NB4 (cell line): ENCODE measurements at regions not wholly inside any gene's neighbourhood (a gene's known extent, or its start where the extent isn't known, plus 50 kb on each side); places are given as distances from the start of the nearest gene placed in this dataset.

ENCODE experiments used
- DNase-seq: peaks from one replicate; pipeline ENCODE4 v3.0.0; 2010; ENCODE audit warnings: low read depth
- H3K4me3 ChIP-seq: one replicate; pipeline ENCODE4 v1.5.1; 2011; ENCODE audit warnings: mild to moderate bottlenecking, low read depth, low read length, moderate library complexity
- CTCF ChIP-seq: IDR thresholded peaks from one replicate; pipeline ENCODE4 v1.5.1; 2012; ENCODE audit warnings: low read depth, low read length
- MAX ChIP-seq: IDR thresholded peaks from 2 replicates; pipeline ENCODE4 v1.6.1; 2011; ENCODE audit warnings: low read depth, low read length
- MYC ChIP-seq: IDR thresholded peaks from 2 replicates; pipeline ENCODE4 v1.6.1; 2011; ENCODE audit warnings: low read depth, low read length
- POLR2A ChIP-seq: IDR thresholded peaks from 2 replicates; pipeline ENCODE4 v1.6.1; 2011; ENCODE audit warnings: mild to moderate bottlenecking; ENCODE audit not compliant: insufficient read length; ENCODE audit errors: extremely low read depth

DNA sequence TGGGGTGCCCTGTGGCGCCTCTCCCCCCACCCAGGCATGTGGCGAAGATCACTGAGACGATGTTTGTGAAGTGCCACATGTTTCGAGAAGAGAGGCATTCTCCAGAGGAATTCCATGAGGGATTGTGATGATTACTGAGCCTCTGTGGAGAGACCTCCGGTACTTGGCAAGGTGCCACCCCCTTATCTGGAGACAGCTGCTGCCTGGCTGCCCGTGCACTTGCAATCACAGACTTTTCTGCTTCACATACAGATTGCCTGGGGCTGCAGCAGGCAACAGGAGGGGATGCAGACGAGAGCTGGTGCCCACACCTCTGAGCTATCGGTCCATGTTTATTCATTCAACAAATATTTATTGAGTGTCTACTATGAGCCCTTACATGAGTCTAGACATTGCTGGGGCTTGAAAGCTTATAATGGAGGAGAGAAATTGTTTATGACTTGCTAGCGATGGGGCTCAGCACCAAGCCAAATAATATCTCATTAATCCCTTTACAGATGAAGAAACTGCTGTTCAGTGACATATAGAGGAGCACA is 317.2 kb upstream of the ZFHX3 start:
- H3K4me3 ChIP-seq = no peak overlapping the region
- TF ChIP-seq CTCF = no peak
- no peak for TF ChIP-seq MAX
- no peak for TF ChIP-seq MYC
- no peak for TF ChIP-seq POLR2A
- no peak for DNase-seq

- DNase-seq = no peak
- TF ChIP-seq POLR2A = no peak
- TF ChIP-seq MYC = no peak
- no peak for TF ChIP-seq MAX
- no peak for TF ChIP-seq CTCF
- H3K4me3 ChIP-seq = no peak overlapping the region
Observed at GRCh38 chr16:73364413-73364812, 316.5 kb upstream of the ZFHX3 start.

- TF ChIP-seq POLR2A = no peak
- TF ChIP-seq MAX = no peak
- no peak for TF ChIP-seq MYC
- no peak for TF ChIP-seq CTCF
- no peak for DNase-seq
- no peak overlapping the region for H3K4me3 ChIP-seq
Observed at GRCh38 chr16:73361061-73361460, 313.1 kb upstream of the ZFHX3 start.

DNA sequence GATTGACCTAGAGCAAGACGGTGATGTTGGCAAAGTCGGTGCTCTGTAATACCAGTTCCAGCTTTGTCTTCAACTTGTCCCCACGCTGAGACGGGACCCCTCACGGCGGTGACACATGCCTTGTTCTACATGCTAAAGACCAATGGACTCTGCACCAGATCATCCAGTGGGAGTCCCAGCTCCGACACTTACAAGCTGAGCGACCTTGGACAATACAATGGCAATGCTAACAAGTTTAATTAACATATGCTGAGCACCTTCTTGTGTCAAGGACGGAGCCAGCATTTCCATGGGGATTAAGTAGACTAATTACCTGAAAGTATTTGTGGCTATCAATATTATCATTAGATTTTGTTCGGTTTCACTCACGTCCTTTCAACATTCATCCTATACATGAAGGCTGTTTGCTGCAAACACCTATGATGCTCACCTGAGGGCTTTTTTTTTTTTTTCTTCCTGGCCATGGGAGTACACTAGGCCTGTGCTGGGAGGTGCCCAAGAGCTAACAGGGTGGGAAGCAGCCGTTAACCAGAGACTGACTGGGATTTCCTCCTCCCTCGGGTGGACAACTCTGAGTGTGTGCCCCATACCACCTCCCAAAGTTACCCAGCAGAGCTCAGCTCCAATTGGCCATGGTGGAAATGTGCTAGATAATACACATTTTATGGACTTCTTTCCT is 308.6 kb upstream of the ZFHX3 start:
- TF ChIP-seq POLR2A = no peak
- TF ChIP-seq MAX = no peak
- no peak for TF ChIP-seq CTCF
- no peak for TF ChIP-seq MYC
- no peak for DNase-seq

GRCh38 chr16:73355981-73356380 is 308.1 kb upstream of the ZFHX3 start:
- no peak overlapping the region for H3K4me3 ChIP-seq
- DNase-seq = no peak
- no peak for TF ChIP-seq MAX
- no peak for TF ChIP-seq CTCF
- TF ChIP-seq MYC = no peak
- no peak for TF ChIP-seq POLR2A

More for the DNA sequence above, 308.6 kb upstream of the ZFHX3 start:
- no peak overlapping the region for H3K4me3 ChIP-seq
